ENCODE measurements at regions not wholly inside any gene's neighbourhood (a gene's known extent, or its start where the extent isn't known, plus 50 kb on each side); places are given as distances from the start of the nearest gene placed in this dataset.

GRCh38 chr18:4557502-4557901 lies 102.4 kb upstream of the DLGAP1 start:
- no peaks in the 10 kb centered on the region for H3K27me3 ChIP-seq (ENCODE audit: control insufficient read depth in 3 of 3, insufficient read depth in 3 of 3, low read depth in 1 of 3, low read length in 3 of 3)
- H3K4ac ChIP-seq (ENCODE audit: low read length), result no peak overlapping the region
- H3K4me3 ChIP-seq (ENCODE audit: low read length in 2 of 2), result no peak overlapping the region
- no peaks in the 10 kb centered on the region for H3K79me1 ChIP-seq (ENCODE audit: low read depth, low read length)
- H2BK12ac ChIP-seq (ENCODE audit: low read length), result no peak overlapping the region
- no peak overlapping the region for H2AFZ ChIP-seq (ENCODE audit: low read length)
- no peak for DNase-seq (ENCODE audit: low spot score)
- WGBS, 2 donors (ENCODE audit: extremely low coverage in 2 of 2, insufficient read length in 2 of 2, insufficient replicate concordance in 1 of 2), result no CpG with 5 or more reads among the region's 3 CpGs
- no peak overlapping the region for H3K14ac ChIP-seq (ENCODE audit: low read length)
- no peak overlapping the region for H2AK5ac ChIP-seq (ENCODE audit: low read depth, low read length)
- H3K9me3 ChIP-seq (replicated peaks in 1 of 2; ENCODE audit: control insufficient read depth in 2 of 2, insufficient read depth in 1 of 2, low read depth in 1 of 2, low read length in 2 of 2), result no peaks in the 10 kb centered on the region
- no peak overlapping the region for H2BK5ac ChIP-seq (ENCODE audit: low read length)
- H3K18ac ChIP-seq (ENCODE audit: low read length), result no peak overlapping the region
- H4K91ac ChIP-seq (ENCODE audit: low read depth, low read length, poor library complexity), result no peak overlapping the region
- no peak overlapping the region for H2BK120ac ChIP-seq (ENCODE audit: low read depth, low read length)
- no peaks in the 10 kb centered on the region for H3K36me3 ChIP-seq (replicated peaks in 1 of 2; ENCODE audit: control insufficient read depth in 2 of 2, insufficient read depth in 2 of 2, low read length in 2 of 2)
- H3K23ac ChIP-seq (ENCODE audit: low read depth, low read length, poor library complexity), result no peak overlapping the region
- no peak overlapping the region for H2BK15ac ChIP-seq (ENCODE audit: low read length)
- no peak overlapping the region for H3K27ac ChIP-seq (replicated peaks; ENCODE audit: low read length)
- no peaks in the 10 kb centered on the region for H3K4me1 ChIP-seq (ENCODE audit: control insufficient read depth in 2 of 2, insufficient read depth in 1 of 2, low read depth in 1 of 2, low read length in 2 of 2)
- no peak overlapping the region for H3K9ac ChIP-seq (ENCODE audit: low read depth, low read length, poor library complexity)
- no peak overlapping the region for H4K8ac ChIP-seq (ENCODE audit: low read depth, low read length)
- no peak overlapping the region for H3K4me2 ChIP-seq (ENCODE audit: insufficient read depth, low read length, poor library complexity, severe bottlenecking)

- Histone ChIP-seq H3K27ac (replicated peaks; ENCODE audit: low read length) (no peak overlapping the region), H3K36me3 (replicated peaks in 1 of 2; ENCODE audit: control insufficient read depth in 2 of 2, insufficient read depth in 2 of 2, low read length in 2 of 2) (no peaks in the 10 kb centered on the region), H4K8ac (ENCODE audit: low read depth, low read length) (no peak overlapping the region), H3K23ac (ENCODE audit: low read depth, low read length, poor library complexity) (no peak overlapping the region), H2BK15ac (ENCODE audit: low read length) (no peak overlapping the region), H3K4me2 (ENCODE audit: insufficient read depth, low read length, poor library complexity, severe bottlenecking) (no peak overlapping the region), H4K91ac (ENCODE audit: low read depth, low read length, poor library complexity) (no peak overlapping the region), H3K27me3 (ENCODE audit: control insufficient read depth in 3 of 3, insufficient read depth in 3 of 3, low read depth in 1 of 3, low read length in 3 of 3) (no peaks in the 10 kb centered on the region), H2AK5ac (ENCODE audit: low read depth, low read length) (no peak overlapping the region), H2BK120ac (ENCODE audit: low read depth, low read length) (no peak overlapping the region), H3K4me3 (ENCODE audit: low read length in 2 of 2) (no peak overlapping the region), H3K79me1 (ENCODE audit: low read depth, low read length) (no peaks in the 10 kb centered on the region), H3K9me3 (replicated peaks in 1 of 2; ENCODE audit: control insufficient read depth in 2 of 2, insufficient read depth in 1 of 2, low read depth in 1 of 2, low read length in 2 of 2) (no peaks in the 10 kb centered on the region), H2BK12ac (ENCODE audit: low read length) (no peak overlapping the region), H3K4me1 (ENCODE audit: control insufficient read depth in 2 of 2, insufficient read depth in 1 of 2, low read depth in 1 of 2, low read length in 2 of 2) (no peaks in the 10 kb centered on the region), H2AFZ (ENCODE audit: low read length) (no peak overlapping the region), H3K18ac (ENCODE audit: low read length) (no peak overlapping the region), H2BK5ac (ENCODE audit: low read length) (no peak overlapping the region), H3K9ac (ENCODE audit: low read depth, low read length, poor library complexity) (no peak overlapping the region), H3K14ac (ENCODE audit: low read length) (no peak overlapping the region), H3K4ac (ENCODE audit: low read length) (no peak overlapping the region)
- no CpG with 5 or more reads among the region's 1 CpG for WGBS, 2 donors (ENCODE audit: extremely low coverage in 2 of 2, insufficient read length in 2 of 2, insufficient replicate concordance in 1 of 2)
- no peak for DNase-seq (ENCODE audit: low spot score)
Observed at GRCh38 chr18:4551001-4551360, 95.9 kb upstream of the DLGAP1 start.

- no peak for DNase-seq (ENCODE audit: low spot score)
- Histone ChIP-seq H3K4ac (ENCODE audit: low read length) (no peak overlapping the region), H3K36me3 (replicated peaks in 1 of 2; ENCODE audit: control insufficient read depth in 2 of 2, insufficient read depth in 2 of 2, low read length in 2 of 2) (no peaks in the 10 kb centered on the region), H4K8ac (ENCODE audit: low read depth, low read length) (no peak overlapping the region), H3K79me1 (ENCODE audit: low read depth, low read length) (no peaks in the 10 kb centered on the region), H3K23ac (ENCODE audit: low read depth, low read length, poor library complexity) (no peak overlapping the region), H4K91ac (ENCODE audit: low read depth, low read length, poor library complexity) (no peak overlapping the region), H2BK120ac (ENCODE audit: low read depth, low read length) (no peak overlapping the region), H3K9me3 (replicated peaks in 1 of 2; ENCODE audit: control insufficient read depth in 2 of 2, insufficient read depth in 1 of 2, low read depth in 1 of 2, low read length in 2 of 2) (no peaks in the 10 kb centered on the region), H3K4me1 (ENCODE audit: control insufficient read depth in 2 of 2, insufficient read depth in 1 of 2, low read depth in 1 of 2, low read length in 2 of 2) (no peaks in the 10 kb centered on the region), H3K4me2 (ENCODE audit: insufficient read depth, low read length, poor library complexity, severe bottlenecking) (no peak overlapping the region), H2BK5ac (ENCODE audit: low read length) (no peak overlapping the region), H3K27ac (replicated peaks; ENCODE audit: low read length) (no peak overlapping the region), H3K4me3 (ENCODE audit: low read length in 2 of 2) (no peak overlapping the region), H3K9ac (ENCODE audit: low read depth, low read length, poor library complexity) (no peak overlapping the region), H2BK15ac (ENCODE audit: low read length) (no peak overlapping the region), H3K27me3 (ENCODE audit: control insufficient read depth in 3 of 3, insufficient read depth in 3 of 3, low read depth in 1 of 3, low read length in 3 of 3) (no peaks in the 10 kb centered on the region), H3K18ac (ENCODE audit: low read length) (no peak overlapping the region), H2AFZ (ENCODE audit: low read length) (no peak overlapping the region), H2AK5ac (ENCODE audit: low read depth, low read length) (no peak overlapping the region), H2BK12ac (ENCODE audit: low read length) (no peak overlapping the region), H3K14ac (ENCODE audit: low read length) (no peak overlapping the region)
Observed at GRCh38 chr18:4549164-4549872, 94.2 kb upstream of the DLGAP1 start.

- H3K23ac ChIP-seq (ENCODE audit: low read depth, low read length, poor library complexity), result no peak overlapping the region
- H4K8ac ChIP-seq (ENCODE audit: low read depth, low read length), result no peak overlapping the region
- H3K4ac ChIP-seq (ENCODE audit: low read length), result no peak overlapping the region
- no CpG with 5 or more reads among the region's 6 CpGs for WGBS, 2 donors (ENCODE audit: extremely low coverage in 2 of 2, insufficient read length in 2 of 2, insufficient replicate concordance in 1 of 2)
- no peak overlapping the region for H2BK15ac ChIP-seq (ENCODE audit: low read length)
- H3K27ac ChIP-seq (replicated peaks; ENCODE audit: low read length), result no peak overlapping the region
- H3K79me1 ChIP-seq (ENCODE audit: low read depth, low read length), result no peaks in the 10 kb centered on the region
- H2BK12ac ChIP-seq (ENCODE audit: low read length), result no peak overlapping the region
- no peak overlapping the region for H3K4me3 ChIP-seq (ENCODE audit: low read length in 2 of 2)
- DNase-seq (ENCODE audit: low spot score), result no peak
- H3K14ac ChIP-seq (ENCODE audit: low read length), result no peak overlapping the region
- H3K9ac ChIP-seq (ENCODE audit: low read depth, low read length, poor library complexity), result no peak overlapping the region
- no peak overlapping the region for H2BK120ac ChIP-seq (ENCODE audit: low read depth, low read length)
- H3K18ac ChIP-seq (ENCODE audit: low read length), result no peak overlapping the region
- no peaks in the 10 kb centered on the region for H3K36me3 ChIP-seq (replicated peaks in 1 of 2; ENCODE audit: control insufficient read depth in 2 of 2, insufficient read depth in 2 of 2, low read length in 2 of 2)
- H2AK5ac ChIP-seq (ENCODE audit: low read depth, low read length), result no peak overlapping the region
- no peak overlapping the region for H2BK5ac ChIP-seq (ENCODE audit: low read length)
- no peak overlapping the region for H2AFZ ChIP-seq (ENCODE audit: low read length)
- no peak overlapping the region for H4K91ac ChIP-seq (ENCODE audit: low read depth, low read length, poor library complexity)
- no peaks in the 10 kb centered on the region for H3K4me1 ChIP-seq (ENCODE audit: control insufficient read depth in 2 of 2, insufficient read depth in 1 of 2, low read depth in 1 of 2, low read length in 2 of 2)
- H3K27me3 ChIP-seq (ENCODE audit: control insufficient read depth in 3 of 3, insufficient read depth in 3 of 3, low read depth in 1 of 3, low read length in 3 of 3), result no peaks in the 10 kb centered on the region
- no peak overlapping the region for H3K4me2 ChIP-seq (ENCODE audit: insufficient read depth, low read length, poor library complexity, severe bottlenecking)
- H3K9me3 ChIP-seq (replicated peaks in 1 of 2; ENCODE audit: control insufficient read depth in 2 of 2, insufficient read depth in 1 of 2, low read depth in 1 of 2, low read length in 2 of 2), result peaks cover 0 to under 1% of the 10 kb centered on the region in 2 donors
Observed at GRCh38 chr18:4547126-4547525, 92.0 kb upstream of the DLGAP1 start.

Measured in neuronal stem cell (in vitro differentiated cells).